Esophagus squamous epithelium (tissue), 4 donors: ENCODE measurements at regions not wholly inside any gene's neighbourhood (a gene's known extent, or its start where the extent isn't known, plus 50 kb on each side); places are given as distances from the start of the nearest gene placed in this dataset.

Source experiments
- POLR2A ChIP-seq, 4 donors: fragments of 450-650 bp; IDR thresholded peaks; one replicate each; pipeline ENCODE4 v1.6.1; 2017; ENCODE audit warnings: antibody characterized with exemption in 4 of 4, mild to moderate bottlenecking in 4 of 4, moderate library complexity in 3 of 4
- TF ChIP-seq, protein P1 (sequence below), 6 experiments: fragments of 450-650 bp in 4 of 6; fragments of 200-600 bp in 2 of 6; sonication (generic) in 2 of 6; IDR thresholded peaks; one replicate each; pipeline ENCODE4 v1.5.1; 2016 to 2019; ENCODE audit warnings: antibody characterized with exemption in 6 of 6, mild to moderate bottlenecking in 4 of 6, moderate library complexity in 4 of 6

DNA sequence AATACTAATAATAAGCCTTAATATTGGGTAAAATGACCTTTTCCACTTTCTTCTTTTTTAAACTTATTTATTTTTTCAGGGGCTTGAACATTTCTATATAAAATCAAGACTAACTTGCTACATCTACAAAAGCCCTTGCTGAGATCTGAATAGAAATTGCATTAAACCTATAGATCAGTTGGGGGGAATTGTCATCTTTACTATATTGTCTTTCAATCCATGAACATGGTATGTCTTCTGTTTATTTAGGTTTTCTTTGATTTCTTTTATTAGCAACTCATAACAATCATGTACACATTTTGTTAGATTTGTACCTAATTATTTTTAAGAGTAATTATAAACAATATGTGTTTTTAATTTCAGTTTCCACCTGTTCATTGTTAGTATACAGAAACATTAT lies 96.4 kb upstream of the SLC22A23 start:
- TF ChIP-seq, protein P1, sequence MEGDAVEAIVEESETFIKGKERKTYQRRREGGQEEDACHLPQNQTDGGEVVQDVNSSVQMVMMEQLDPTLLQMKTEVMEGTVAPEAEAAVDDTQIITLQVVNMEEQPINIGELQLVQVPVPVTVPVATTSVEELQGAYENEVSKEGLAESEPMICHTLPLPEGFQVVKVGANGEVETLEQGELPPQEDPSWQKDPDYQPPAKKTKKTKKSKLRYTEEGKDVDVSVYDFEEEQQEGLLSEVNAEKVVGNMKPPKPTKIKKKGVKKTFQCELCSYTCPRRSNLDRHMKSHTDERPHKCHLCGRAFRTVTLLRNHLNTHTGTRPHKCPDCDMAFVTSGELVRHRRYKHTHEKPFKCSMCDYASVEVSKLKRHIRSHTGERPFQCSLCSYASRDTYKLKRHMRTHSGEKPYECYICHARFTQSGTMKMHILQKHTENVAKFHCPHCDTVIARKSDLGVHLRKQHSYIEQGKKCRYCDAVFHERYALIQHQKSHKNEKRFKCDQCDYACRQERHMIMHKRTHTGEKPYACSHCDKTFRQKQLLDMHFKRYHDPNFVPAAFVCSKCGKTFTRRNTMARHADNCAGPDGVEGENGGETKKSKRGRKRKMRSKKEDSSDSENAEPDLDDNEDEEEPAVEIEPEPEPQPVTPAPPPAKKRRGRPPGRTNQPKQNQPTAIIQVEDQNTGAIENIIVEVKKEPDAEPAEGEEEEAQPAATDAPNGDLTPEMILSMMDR (IDR thresholded peaks at IDR 0.05) = no peak
- no peak for TF ChIP-seq POLR2A (IDR thresholded peaks at IDR 0.05)
